OCI-LY3 (cell line): ENCODE measurements at regions not wholly inside any gene's neighbourhood (a gene's known extent, or its start where the extent isn't known, plus 50 kb on each side); places are given as distances from the start of the nearest gene placed in this dataset.

Experiments used
- H2AFZ ChIP-seq: fragments of 200-600, 300-600 bp; shearing (Covaris generic); 2 replicates; pipeline ENCODE4 v1.6.0; 2014; ENCODE audit warnings: antibody characterized with exemption, low read depth, low read length
- H3K27ac ChIP-seq: fragments of 200-600, 300-600 bp; sonication (generic); 2 replicates; pipeline ENCODE4 v1.5.1; 2014; ENCODE audit warnings: mild to moderate bottlenecking, low read length, moderate library complexity, mixed read lengths
- H3K27me3 ChIP-seq: fragments of 200-600, 300-600 bp; sonication (generic); 2 replicates; pipeline ENCODE4 v1.6.1; 2014; ENCODE audit warnings: low read depth, low read length, mixed read lengths
- H3K36me3 ChIP-seq: fragments of 200-600, 300-600 bp; sonication (generic); replicated peaks from 2 replicates; pipeline ENCODE3; 2014; ENCODE audit warnings: low read depth, low read length, mixed read lengths
- H3K4me1 ChIP-seq: fragments of 300-600, 200-600 bp; sonication (generic); 2 replicates; pipeline ENCODE4 v1.6.1; 2014; ENCODE audit warnings: low read length, mixed read lengths
- H3K4me2 ChIP-seq: fragments of 200-600, 300-600 bp; sonication (generic); 2 replicates; pipeline ENCODE4 v1.6.1; 2014; ENCODE audit warnings: low read length, mixed read lengths
- H3K4me3 ChIP-seq: fragments of 300-600, 200-600 bp; sonication (generic); 2 replicates; pipeline ENCODE4 v1.5.1; 2014; ENCODE audit warnings: antibody characterized with exemption, mild to moderate bottlenecking, low read length, moderate library complexity
- H3K79me2 ChIP-seq: fragments of 300-600, 200-600 bp; shearing (Covaris generic); 2 replicates; pipeline ENCODE4 v1.6.1; 2014; ENCODE audit warnings: mild to moderate bottlenecking, low read length, mixed read lengths
- H3K9ac ChIP-seq: fragments of 300-600, 200-600 bp; shearing (Covaris generic); 2 replicates; pipeline ENCODE4 v1.6.0; 2014; ENCODE audit warnings: mild to moderate bottlenecking, low read length, moderate library complexity
- H3K9me3 ChIP-seq: fragments of 200-600, 300-600 bp; shearing (Covaris generic); 2 replicates; pipeline ENCODE4 v1.6.1; 2014; ENCODE audit warnings: low read length, mixed read lengths; ENCODE audit not compliant: insufficient read depth
- H4K20me1 ChIP-seq: fragments of 200-600, 300-600 bp; sonication (generic); 2 replicates; pipeline ENCODE4 v1.6.1; 2016; ENCODE audit warnings: low read length, mixed read lengths; ENCODE audit not compliant: insufficient read depth
- EZH2phosphoT487 ChIP-seq: fragments of 200-600 bp; shearing (Covaris generic); IDR thresholded peaks from 2 replicates; pipeline ENCODE4 v1.6.1; 2018; ENCODE audit warnings: antibody characterized with exemption, mixed run types, low read depth
- TF ChIP-seq, protein P1 (sequence below): fragments of 200-600, 300-600 bp; sonication (generic); IDR thresholded peaks from 2 replicates; pipeline ENCODE4 v1.5.1; 2014; ENCODE audit warnings: antibody characterized with exemption, low read length, low read depth

DNA sequence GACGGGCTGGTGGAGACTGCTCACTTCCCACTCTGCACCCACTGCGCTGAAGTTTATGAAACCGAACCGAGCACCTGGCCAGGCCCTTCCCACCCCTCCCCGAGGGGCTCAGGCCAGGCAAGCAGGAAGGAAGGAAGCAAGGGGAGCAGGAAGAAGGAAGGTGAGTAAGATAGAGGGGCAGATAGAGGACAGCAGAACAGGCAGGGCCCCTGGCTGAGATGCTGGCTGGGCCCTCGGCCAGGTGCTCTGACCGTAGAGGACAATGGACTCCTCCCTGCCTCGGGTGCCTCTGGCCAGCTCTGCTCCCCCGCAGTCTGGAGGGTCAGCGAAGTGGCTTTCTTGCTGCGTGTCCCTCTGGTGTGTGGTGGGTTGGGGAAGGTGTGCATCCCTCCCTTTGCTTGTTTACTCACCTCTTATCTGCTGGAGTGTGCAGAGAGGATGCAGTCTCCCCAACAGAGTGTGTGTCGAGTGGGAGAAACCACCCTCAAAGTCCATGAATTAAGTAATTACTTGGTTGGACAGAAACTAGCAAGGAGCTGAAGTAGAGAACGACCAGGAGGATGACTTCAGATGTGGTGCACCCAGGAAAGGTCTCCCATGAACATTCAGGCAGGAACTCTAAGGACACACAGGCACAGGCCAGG, 82.8 kb upstream of the PPP2R2D start:
- Histone ChIP-seq H3K4me3 (no peak overlapping the region), H3K4me1 (no peaks in the 10 kb centered on the region), H3K27ac (no peak overlapping the region), H3K79me2 (no peaks in the 10 kb centered on the region), H2AFZ (no peak overlapping the region), H3K9me3 (no peaks in the 10 kb centered on the region), H3K27me3 (no peaks in the 10 kb centered on the region), H3K4me2 (no peak overlapping the region), H4K20me1 (no peaks in the 10 kb centered on the region), H3K9ac (no peak overlapping the region), H3K36me3 (no peaks in the 10 kb centered on the region)
- no peak for TF ChIP-seq EZH2phosphoT487
- TF ChIP-seq, protein P1, sequence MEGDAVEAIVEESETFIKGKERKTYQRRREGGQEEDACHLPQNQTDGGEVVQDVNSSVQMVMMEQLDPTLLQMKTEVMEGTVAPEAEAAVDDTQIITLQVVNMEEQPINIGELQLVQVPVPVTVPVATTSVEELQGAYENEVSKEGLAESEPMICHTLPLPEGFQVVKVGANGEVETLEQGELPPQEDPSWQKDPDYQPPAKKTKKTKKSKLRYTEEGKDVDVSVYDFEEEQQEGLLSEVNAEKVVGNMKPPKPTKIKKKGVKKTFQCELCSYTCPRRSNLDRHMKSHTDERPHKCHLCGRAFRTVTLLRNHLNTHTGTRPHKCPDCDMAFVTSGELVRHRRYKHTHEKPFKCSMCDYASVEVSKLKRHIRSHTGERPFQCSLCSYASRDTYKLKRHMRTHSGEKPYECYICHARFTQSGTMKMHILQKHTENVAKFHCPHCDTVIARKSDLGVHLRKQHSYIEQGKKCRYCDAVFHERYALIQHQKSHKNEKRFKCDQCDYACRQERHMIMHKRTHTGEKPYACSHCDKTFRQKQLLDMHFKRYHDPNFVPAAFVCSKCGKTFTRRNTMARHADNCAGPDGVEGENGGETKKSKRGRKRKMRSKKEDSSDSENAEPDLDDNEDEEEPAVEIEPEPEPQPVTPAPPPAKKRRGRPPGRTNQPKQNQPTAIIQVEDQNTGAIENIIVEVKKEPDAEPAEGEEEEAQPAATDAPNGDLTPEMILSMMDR: no peak

- Histone ChIP-seq H4K20me1 (no peaks in the 10 kb centered on the region), H3K9me3 (no peaks in the 10 kb centered on the region), H3K79me2 (no peaks in the 10 kb centered on the region), H3K4me2 (no peak overlapping the region), H2AFZ (no peak overlapping the region), H3K36me3 (no peaks in the 10 kb centered on the region), H3K4me3 (no peak overlapping the region), H3K9ac (no peak overlapping the region), H3K4me1 (no peaks in the 10 kb centered on the region), H3K27me3 (no peaks in the 10 kb centered on the region), H3K27ac (no peak overlapping the region)
- TF ChIP-seq EZH2phosphoT487: no peak
- TF ChIP-seq, protein P1: no peak
These were observed 82.1 kb upstream of the PPP2R2D start for GRCh38 chr10:131818510-131819234.

DNA sequence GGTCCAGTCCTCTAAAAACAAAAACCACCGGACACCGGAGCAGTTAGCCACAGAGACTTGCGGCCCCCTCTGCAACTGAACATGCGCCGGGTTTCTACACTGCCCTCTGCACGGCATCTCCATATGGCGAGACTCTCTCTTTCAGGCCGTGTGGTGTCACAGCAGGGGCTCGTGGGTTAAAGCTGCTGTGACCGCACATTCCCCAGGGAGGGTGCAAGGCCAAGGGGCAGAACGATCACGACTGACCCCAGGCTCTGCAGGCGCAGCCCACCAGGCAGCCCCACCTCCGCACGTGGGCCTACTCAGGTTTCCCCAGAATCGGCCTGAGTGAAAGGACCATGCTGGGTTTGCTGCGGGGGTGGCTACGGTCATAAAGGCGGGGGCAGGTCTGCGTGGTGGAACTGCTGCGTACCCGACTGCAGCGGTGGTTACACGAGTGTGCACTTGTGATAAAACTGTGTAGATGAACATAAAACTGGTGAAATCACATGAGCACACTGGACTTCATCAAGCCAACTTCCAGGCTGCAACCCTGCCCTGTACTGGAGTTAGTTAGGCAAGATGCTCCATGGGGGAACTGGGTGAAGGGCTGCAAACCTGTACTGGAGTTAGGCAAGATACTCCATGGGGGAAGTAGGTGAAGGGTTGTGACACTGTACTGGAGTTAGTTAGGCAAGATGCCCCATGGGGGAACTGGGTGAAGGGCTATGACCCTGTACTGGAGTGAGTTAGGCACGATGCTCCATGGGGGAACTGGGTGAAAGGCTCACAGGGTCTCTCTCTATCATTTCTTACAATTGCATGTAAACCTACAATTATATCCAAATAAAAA, 81.4 kb upstream of the PPP2R2D start:
- H3K36me3 ChIP-seq: no peaks in the 10 kb centered on the region
- H3K79me2 ChIP-seq: no peaks in the 10 kb centered on the region

More for the DNA sequence above, 81.4 kb upstream of the PPP2R2D start:
- Histone ChIP-seq H3K9me3 (no peaks in the 10 kb centered on the region), H2AFZ (no peak overlapping the region), H3K4me2 (no peak overlapping the region), H3K9ac (no peak overlapping the region), H3K27me3 (no peaks in the 10 kb centered on the region), H3K4me1 (no peaks in the 10 kb centered on the region), H3K4me3 (no peak overlapping the region), H4K20me1 (no peaks in the 10 kb centered on the region), H3K27ac (no peak overlapping the region)
- no peak for TF ChIP-seq EZH2phosphoT487
- TF ChIP-seq, protein P1: no peak
